Keratinocyte (primary cell): ENCODE measurements at regions not wholly inside any gene's neighbourhood (a gene's known extent, or its start where the extent isn't known, plus 50 kb on each side); places are given as distances from the start of the nearest gene placed in this dataset.

Source experiments
- DNase-seq: peaks from one replicate; pipeline ENCODE4 v3.0.0-alpha.2; 2011; ENCODE audit warnings: low read depth, missing footprints, low spot score
- FAIRE-seq: peaks from 2 replicates; lab custom pipeline; 2011; peaks lifted over from hg19 to GRCh38; lab: Jason Lieb, UNC
- H2AFZ ChIP-seq: 2 replicates; pipeline ENCODE4 v1.6.0; 2012; ENCODE audit warnings: low read length, control low read depth, inconsistent platforms; ENCODE audit not compliant: control insufficient read depth
- H3K27ac ChIP-seq: 2 replicates; pipeline ENCODE4 v1.5.1; 2011; ENCODE audit warnings: low read length; ENCODE audit not compliant: control insufficient read depth, insufficient read depth
- H3K27me3 ChIP-seq: 3 replicates; pipeline ENCODE4 v1.6.0; 2011; ENCODE audit warnings: low read length; ENCODE audit not compliant: control insufficient read depth, insufficient read depth; ENCODE audit errors: extremely low read depth
- H3K36me3 ChIP-seq, 2 experiments: 2 replicates in 1 of 2; 3 replicates in 1 of 2; pipeline ENCODE4 v1.5.1; 2011; ENCODE audit warnings: low read length in 2 of 2, mild to moderate bottlenecking in 1 of 2; ENCODE audit not compliant: control insufficient read depth in 2 of 2, insufficient read depth in 2 of 2; ENCODE audit errors: extremely low read depth in 1 of 2
- H3K4me1 ChIP-seq: 3 replicates; pipeline ENCODE4 v1.5.1; 2011; ENCODE audit warnings: low read length; ENCODE audit not compliant: control insufficient read depth, insufficient read depth; ENCODE audit errors: extremely low read depth
- H3K4me2 ChIP-seq: 3 replicates; pipeline ENCODE4 v1.6.0; 2011; ENCODE audit warnings: low read depth, low read length; ENCODE audit not compliant: control insufficient read depth, insufficient read depth; ENCODE audit errors: extremely low read depth
- H3K4me3 ChIP-seq, 3 experiments: fragments of 200-600 bp in 1 of 3; sonication (generic) in 1 of 3; 2 replicates in 2 of 3; 3 replicates in 1 of 3; pipeline ENCODE4 v1.5.1; 2011 to 2016; ENCODE audit warnings: low read length in 3 of 3, mild to moderate bottlenecking in 3 of 3, control low read depth in 2 of 3, inconsistent platforms in 1 of 3, low read depth in 1 of 3, mixed read lengths in 1 of 3, mixed run types in 1 of 3, moderate library complexity in 1 of 3; ENCODE audit not compliant: control insufficient read depth in 2 of 3, insufficient read depth in 2 of 3; ENCODE audit errors: extremely low read depth in 1 of 3
- H3K79me2 ChIP-seq: 2 replicates; pipeline ENCODE4 v1.6.0; 2012; ENCODE audit warnings: low read length; ENCODE audit not compliant: control insufficient read depth, insufficient read depth
- H3K9ac ChIP-seq: 3 replicates; pipeline ENCODE4 v1.6.0; 2011; ENCODE audit warnings: low read length; ENCODE audit not compliant: control insufficient read depth, insufficient read depth; ENCODE audit errors: extremely low read depth
- H3K9me1 ChIP-seq: 3 replicates; pipeline ENCODE4 v1.6.0; 2011; ENCODE audit warnings: low read length; ENCODE audit not compliant: control insufficient read depth, insufficient read depth; ENCODE audit errors: extremely low read depth
- H3K9me3 ChIP-seq: 2 replicates; pipeline ENCODE4 v1.5.1; 2012; ENCODE audit warnings: low read depth, low read length; ENCODE audit not compliant: control insufficient read depth
- H4K20me1 ChIP-seq: 3 replicates; pipeline ENCODE4 v1.6.0; 2011; ENCODE audit warnings: low read length; ENCODE audit not compliant: control insufficient read depth, insufficient read depth; ENCODE audit errors: extremely low read depth
- EZH2 ChIP-seq: IDR thresholded peaks from one replicate; pipeline ENCODE4 v1.6.1; 2012; ENCODE audit warnings: inconsistent platforms, mild to moderate bottlenecking, low read length, moderate library complexity
- dilution Hi-C: fragments of 300-500 bp; cut with MboI; formaldehyde crosslinking; loops from one replicate; pipeline ENCODE4 v1.7.0; 2020; ENCODE audit warnings: low sequenced_read_pairs; ENCODE audit not compliant: extremely low pct_ligation_motif_present
- TF ChIP-seq, protein P1 (sequence below), 3 experiments: IDR thresholded peaks in 1 of 3; conservative IDR thresholded peaks in 1 of 3; optimal IDR thresholded peaks in 1 of 3; 2 replicates in 2 of 3; 3 replicates in 1 of 3; pipeline versions ENCODE3 to v1.5.1; 2011; ENCODE audit warnings: low read length in 3 of 3, mild to moderate bottlenecking in 3 of 3, moderate library complexity in 2 of 3, control low read depth in 1 of 3, inconsistent platforms in 1 of 3; ENCODE audit not compliant: insufficient read depth in 2 of 3; ENCODE audit errors: extremely low read depth in 1 of 3

DNA sequence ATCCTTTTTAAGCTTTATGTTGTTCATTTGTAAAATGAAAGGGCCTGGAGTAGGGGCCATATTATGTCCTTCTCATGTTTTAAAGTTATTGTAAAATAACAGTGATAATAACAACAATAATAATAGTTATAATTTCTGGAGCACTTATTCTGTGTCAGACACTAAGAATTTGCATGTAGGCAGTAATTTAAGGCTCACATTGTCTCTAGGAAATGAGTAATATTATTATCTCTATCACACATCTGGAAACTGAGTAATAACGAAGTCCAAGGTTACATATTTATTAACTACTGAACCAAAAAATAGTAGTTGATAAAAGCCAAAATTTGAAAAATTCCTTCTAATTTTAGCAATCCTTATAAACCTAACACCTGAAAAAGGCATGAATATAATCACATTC is 520.7 kb upstream of the PABPC4L start:
- DNase-seq (no peak), FAIRE-seq (no peak)
- H3K9me1 ChIP-seq: no peaks in the 10 kb centered on the region
- no peaks in the 10 kb centered on the region for H3K27me3 ChIP-seq
- H2AFZ ChIP-seq: no peak overlapping the region
- H4K20me1 ChIP-seq: no peaks in the 10 kb centered on the region
- H3K9ac ChIP-seq: no peak overlapping the region
- H3K27ac ChIP-seq: no peak overlapping the region
- no peak overlapping the region for H3K4me3 ChIP-seq
- no peaks in the 10 kb centered on the region for H3K4me1 ChIP-seq
- dilution Hi-C loops: no loop called here
- no peaks in the 10 kb centered on the region for H3K9me3 ChIP-seq
- no peak for TF ChIP-seq EZH2
- TF ChIP-seq, protein P1, sequence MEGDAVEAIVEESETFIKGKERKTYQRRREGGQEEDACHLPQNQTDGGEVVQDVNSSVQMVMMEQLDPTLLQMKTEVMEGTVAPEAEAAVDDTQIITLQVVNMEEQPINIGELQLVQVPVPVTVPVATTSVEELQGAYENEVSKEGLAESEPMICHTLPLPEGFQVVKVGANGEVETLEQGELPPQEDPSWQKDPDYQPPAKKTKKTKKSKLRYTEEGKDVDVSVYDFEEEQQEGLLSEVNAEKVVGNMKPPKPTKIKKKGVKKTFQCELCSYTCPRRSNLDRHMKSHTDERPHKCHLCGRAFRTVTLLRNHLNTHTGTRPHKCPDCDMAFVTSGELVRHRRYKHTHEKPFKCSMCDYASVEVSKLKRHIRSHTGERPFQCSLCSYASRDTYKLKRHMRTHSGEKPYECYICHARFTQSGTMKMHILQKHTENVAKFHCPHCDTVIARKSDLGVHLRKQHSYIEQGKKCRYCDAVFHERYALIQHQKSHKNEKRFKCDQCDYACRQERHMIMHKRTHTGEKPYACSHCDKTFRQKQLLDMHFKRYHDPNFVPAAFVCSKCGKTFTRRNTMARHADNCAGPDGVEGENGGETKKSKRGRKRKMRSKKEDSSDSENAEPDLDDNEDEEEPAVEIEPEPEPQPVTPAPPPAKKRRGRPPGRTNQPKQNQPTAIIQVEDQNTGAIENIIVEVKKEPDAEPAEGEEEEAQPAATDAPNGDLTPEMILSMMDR (optimal IDR thresholded peaks at IDR 0.05 in 1 of 3, IDR thresholded peaks at IDR 0.05 in 1 of 3, conservative IDR thresholded peaks at IDR 0.05 in 1 of 3; ENCODE audit: extremely low read depth in 1 of 3, insufficient read depth in 2 of 3, low read length in 3 of 3): no peak
- H3K4me2 ChIP-seq: no peak overlapping the region
- H3K36me3 ChIP-seq: no peaks in the 10 kb centered on the region
- no peaks in the 10 kb centered on the region for H3K79me2 ChIP-seq

- TF ChIP-seq, protein P1 (optimal IDR thresholded peaks at IDR 0.05 in 1 of 3, IDR thresholded peaks at IDR 0.05 in 1 of 3, conservative IDR thresholded peaks at IDR 0.05 in 1 of 3; ENCODE audit: extremely low read depth in 1 of 3, insufficient read depth in 2 of 3, low read length in 3 of 3): no peak
- TF ChIP-seq EZH2: no peak
- no peaks in the 10 kb centered on the region for H3K27me3 ChIP-seq
- no peak overlapping the region for H3K27ac ChIP-seq
- no peak overlapping the region for H3K4me3 ChIP-seq
- dilution Hi-C loops: no loop called here
- no peak overlapping the region for H2AFZ ChIP-seq
- H3K9ac ChIP-seq: no peak overlapping the region
- H3K4me1 ChIP-seq: no peaks in the 10 kb centered on the region
- no peak overlapping the region for H3K4me2 ChIP-seq
- no peaks in the 10 kb centered on the region for H3K36me3 ChIP-seq
- no peaks in the 10 kb centered on the region for H4K20me1 ChIP-seq
- no peaks in the 10 kb centered on the region for H3K9me1 ChIP-seq
- no peak for DNase-seq
- no peaks in the 10 kb centered on the region for H3K9me3 ChIP-seq
- H3K79me2 ChIP-seq: no peaks in the 10 kb centered on the region
- no peak for FAIRE-seq
These were observed 518.4 kb upstream of the PABPC4L start for GRCh38 chr4:134720030-134720429.
